ENCODE measurements at regions not wholly inside any gene's neighbourhood (a gene's known extent, or its start where the extent isn't known, plus 50 kb on each side); places are given as distances from the start of the nearest gene placed in this dataset.

DNA sequence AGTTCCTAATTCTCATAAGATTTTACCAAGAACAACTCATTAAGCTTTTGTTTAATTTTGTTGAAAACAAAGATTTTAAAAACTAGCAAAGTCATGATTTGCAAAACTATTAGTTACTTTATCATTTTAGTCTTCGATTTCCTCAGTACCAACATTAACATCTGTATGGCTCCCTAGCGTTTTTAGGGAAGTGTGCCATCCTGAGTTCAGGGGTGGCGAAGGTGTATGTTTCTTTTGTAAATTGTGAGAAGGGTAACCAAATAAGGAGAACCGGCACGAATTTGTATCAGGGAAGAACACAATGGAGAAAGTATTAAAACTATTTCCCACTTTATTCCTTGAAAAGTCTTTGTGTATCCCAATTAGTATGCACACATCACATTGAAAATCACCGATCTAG, 419.9 kb downstream of the DSC3 start:
- no peaks in the 10 kb centered on the region; the same call in 1 of the 2 replicates for H3K23me2 ChIP-seq (ENCODE audit: low read depth, low read length)
- H3K4me1 ChIP-seq (replicated peaks in 1 of 4; ENCODE audit: control insufficient read depth in 3 of 4, insufficient read depth in 4 of 4, low read length in 3 of 4), result peaks cover 0 to 6% (median 1%) of the 10 kb centered on the region in 4 experiments; a peak in 2 of 7 replicates
- no peak overlapping the region for H3K56ac ChIP-seq (replicated peaks; ENCODE audit: insufficient read length, low read depth, low read length)
- ChIA-PET POLR2A (ENCODE audit: partially characterized antibody) (interaction anchor here (1.0 kb wide), 1 partner anchor 10 kb away, joined by 3 read pairs; no protein-coding TSS in a partner anchor), CTCF (ENCODE audit: partially characterized antibody) (no interaction called here)
- H3K9me3 ChIP-seq (ENCODE audit: insufficient read depth in 2 of 2, low read depth in 1 of 2, low read length in 1 of 2), result no peaks in the 10 kb centered on the region
- FAIRE-seq (no peak), DNase-seq (ENCODE audit: low read depth in 1 of 2, low spot score in 2 of 2) (no peak)
- H4K5ac ChIP-seq (ENCODE audit: insufficient read length, low read depth, low read length), result no peak overlapping the region
- H2AK5ac ChIP-seq (ENCODE audit: low read depth, low read length), result no peak overlapping the region
- H3K27ac ChIP-seq (ENCODE audit: low read depth, low read length), result no peak overlapping the region
- no peak overlapping the region for H3K4ac ChIP-seq (replicated peaks; ENCODE audit: insufficient read length, low read depth, low read length)
- H3K79me1 ChIP-seq (ENCODE audit: low read depth, low read length), result no peaks in the 10 kb centered on the region
- no peak overlapping the region for H2BK120ac ChIP-seq (replicated peaks; ENCODE audit: low read depth, low read length)
- H3K9ac ChIP-seq (replicated peaks in 1 of 4; ENCODE audit: extremely low read depth in 1 of 4, low read depth in 3 of 4, low read length in 3 of 4), result no peak overlapping the region
- no peaks in the 10 kb centered on the region for H3K79me2 ChIP-seq (ENCODE audit: control insufficient read depth in 1 of 2, insufficient read depth in 2 of 2, low read length in 2 of 2)
- no peak overlapping the region for H2AFZ ChIP-seq (ENCODE audit: low read length)
- H3K4me3 ChIP-seq (ENCODE audit: extremely low read depth in 1 of 4, insufficient read depth in 2 of 4, low read depth in 3 of 4, low read length in 4 of 4), result no peak overlapping the region
- no peak overlapping the region for H3K14ac ChIP-seq (ENCODE audit: insufficient read length)
- WGBS, 2 experiments (ENCODE audit: extremely low coverage in 1 of 2, insufficient coverage in 1 of 2, insufficient read length in 1 of 2, insufficient replicate concordance in 2 of 2, low coverage in 1 of 2, low lambda C conversion rate in 2 of 2, missing lambda C conversion rate in 1 of 2), result 6% methylated on average over 6 of the region's 6 CpGs; no CpG with 5 or more reads in 1 of the 2 experiments
- no peak overlapping the region for H2BK12ac ChIP-seq (ENCODE audit: low read depth, low read length)
- peaks cover 0 to 7% (median 0%) of the 10 kb centered on the region in 4 experiments; a peak in 2 of 7 replicates for H3K27me3 ChIP-seq (replicated peaks in 1 of 4; ENCODE audit: control insufficient read depth in 3 of 4, extremely low read depth in 1 of 4, insufficient read depth in 3 of 4, low read length in 3 of 4)
- H4K8ac ChIP-seq (ENCODE audit: extremely low read depth, insufficient read depth, low read length), result no peak overlapping the region
- H3K18ac ChIP-seq (ENCODE audit: extremely low read depth, low read length), result no peak overlapping the region
- H3K36me3 ChIP-seq (ENCODE audit: control insufficient read depth in 2 of 4, insufficient read depth in 4 of 4, low read length in 3 of 4), result no peaks in the 10 kb centered on the region
- no peak overlapping the region for H2BK15ac ChIP-seq (ENCODE audit: low read length)
- H4K91ac ChIP-seq (replicated peaks; ENCODE audit: insufficient read length, low read length), result no peak overlapping the region
- no peak overlapping the region for H2BK5ac ChIP-seq (ENCODE audit: low read depth, low read length)
- H2BK20ac ChIP-seq (ENCODE audit: low read length), result no peak overlapping the region
- peak overlapping the region in 1 of 2 experiments; percentile 22; a peak in 1 of 4 replicates for H3K4me2 ChIP-seq (ENCODE audit: insufficient read depth in 1 of 2, low read depth in 2 of 2, low read length in 2 of 2)
- no peak overlapping the region for H3K23ac ChIP-seq (ENCODE audit: insufficient read length)
- no peaks in the 10 kb centered on the region for H4K20me1 ChIP-seq (replicated peaks in 1 of 2; ENCODE audit: control insufficient read depth in 1 of 2, insufficient read depth in 2 of 2, low read length in 2 of 2)
- TF ChIP-seq RAD21 (IDR thresholded peaks at IDR 0.05 in 1 of 2, conservative IDR thresholded peaks at IDR 0.05 in 1 of 2; ENCODE audit: low read depth in 2 of 2, low read length in 2 of 2), result no peak
- TF ChIP-seq, protein P1, sequence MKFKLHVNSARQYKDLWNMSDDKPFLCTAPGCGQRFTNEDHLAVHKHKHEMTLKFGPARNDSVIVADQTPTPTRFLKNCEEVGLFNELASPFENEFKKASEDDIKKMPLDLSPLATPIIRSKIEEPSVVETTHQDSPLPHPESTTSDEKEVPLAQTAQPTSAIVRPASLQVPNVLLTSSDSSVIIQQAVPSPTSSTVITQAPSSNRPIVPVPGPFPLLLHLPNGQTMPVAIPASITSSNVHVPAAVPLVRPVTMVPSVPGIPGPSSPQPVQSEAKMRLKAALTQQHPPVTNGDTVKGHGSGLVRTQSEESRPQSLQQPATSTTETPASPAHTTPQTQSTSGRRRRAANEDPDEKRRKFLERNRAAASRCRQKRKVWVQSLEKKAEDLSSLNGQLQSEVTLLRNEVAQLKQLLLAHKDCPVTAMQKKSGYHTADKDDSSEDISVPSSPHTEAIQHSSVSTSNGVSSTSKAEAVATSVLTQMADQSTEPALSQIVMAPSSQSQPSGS (IDR thresholded peaks at IDR 0.05; ENCODE audit: low read length), result no peak
- TF ChIP-seq RXRA (IDR thresholded peaks at IDR 0.05; ENCODE audit: insufficient read depth, low read depth, low read length), result no peak
- TF ChIP-seq JUN (IDR thresholded peaks at IDR 0.05; ENCODE audit: low read depth, low read length), result no peak
- TF ChIP-seq TCF12 (IDR thresholded peaks at IDR 0.05; ENCODE audit: low read depth, low read length), result no peak
- TF ChIP-seq GTF2F1 (IDR thresholded peaks at IDR 0.05; ENCODE audit: borderline replicate concordance, low read depth, low read length), result no peak
- TF ChIP-seq EZH2 (IDR thresholded peaks at IDR 0.05; ENCODE audit: low read depth, low read length, severe bottlenecking), result no peak
- no peak for TF ChIP-seq SP4 (IDR thresholded peaks at IDR 0.05; ENCODE audit: low read length)
- TF ChIP-seq SIX5 (IDR thresholded peaks at IDR 0.05; ENCODE audit: low read depth, low read length), result no peak
- TF ChIP-seq ZNF274 (IDR thresholded peaks at IDR 0.05; ENCODE audit: borderline replicate concordance, extremely low read depth, low read length), result no peak
- no peak for TF ChIP-seq TEAD4 (IDR thresholded peaks at IDR 0.05; ENCODE audit: low read depth, low read length)
- no peak for TF ChIP-seq ASH2L (IDR thresholded peaks at IDR 0.05; ENCODE audit: low read length)
- no peak for TF ChIP-seq JUND (IDR thresholded peaks at IDR 0.05; ENCODE audit: low read length)
